Liver (tissue), 3 donors: ENCODE measurements at regions not wholly inside any gene's neighbourhood (a gene's known extent, or its start where the extent isn't known, plus 50 kb on each side); places are given as distances from the start of the nearest gene placed in this dataset.

Experiments used
- FOXA1 ChIP-seq: IDR thresholded peaks from 2 replicates; pipeline ENCODE4 v1.6.1; 2016; ENCODE audit warnings: antibody characterized with exemption
- NR2F2 ChIP-seq: IDR thresholded peaks from 2 replicates; pipeline ENCODE4 v1.6.1; 2016; ENCODE audit warnings: antibody characterized with exemption
- RAD21 ChIP-seq, 2 donors: IDR thresholded peaks; 2 replicates each; pipeline ENCODE4 v1.6.1; 2016; ENCODE audit warnings: antibody characterized with exemption in 2 of 2, mild to moderate bottlenecking in 2 of 2
- RXRA ChIP-seq, 2 donors: IDR thresholded peaks; 2 replicates each; pipeline ENCODE4 v1.6.1; 2017 to 2018; ENCODE audit warnings: antibody characterized with exemption in 2 of 2, mild to moderate bottlenecking in 1 of 2
- SP1 ChIP-seq: IDR thresholded peaks from 2 replicates; pipeline ENCODE4 v1.6.1; 2018; ENCODE audit warnings: antibody characterized with exemption, mild to moderate bottlenecking
- TAF1 ChIP-seq: conservative IDR thresholded peaks from 2 replicates; pipeline ENCODE4 v1.6.1; 2016; ENCODE audit warnings: antibody characterized with exemption, mild to moderate bottlenecking
- YY1 ChIP-seq: IDR thresholded peaks from 2 replicates; pipeline ENCODE4 v1.6.1; 2016; ENCODE audit warnings: antibody characterized with exemption, mild to moderate bottlenecking
- TF ChIP-seq, protein P1 (sequence below): fragments of 150-350 bp; IDR thresholded peaks from 2 replicates; pipeline ENCODE4 v1.5.1; 2017; ENCODE audit warnings: improper control_type of control experiment, low read depth, low read length; ENCODE audit not compliant: missing input control
- TF ChIP-seq, protein P2 (sequence below): IDR thresholded peaks from 2 replicates; pipeline ENCODE4 v1.6.1; 2016; ENCODE audit warnings: antibody characterized with exemption, mild to moderate bottlenecking
- TF ChIP-seq, protein P3 (sequence below): IDR thresholded peaks from 2 replicates; pipeline ENCODE4 v1.6.1; 2016; ENCODE audit warnings: antibody characterized with exemption
- TF ChIP-seq, protein P4 (sequence below): IDR thresholded peaks from 2 replicates; pipeline ENCODE4 v1.6.1; 2016; ENCODE audit warnings: antibody characterized with exemption
- TF ChIP-seq, protein P5 (sequence below): IDR thresholded peaks from 2 replicates; pipeline ENCODE4 v1.6.1; 2016; ENCODE audit warnings: antibody characterized with exemption
- donor health status: healthy.
- donor health status: healthy.

DNA sequence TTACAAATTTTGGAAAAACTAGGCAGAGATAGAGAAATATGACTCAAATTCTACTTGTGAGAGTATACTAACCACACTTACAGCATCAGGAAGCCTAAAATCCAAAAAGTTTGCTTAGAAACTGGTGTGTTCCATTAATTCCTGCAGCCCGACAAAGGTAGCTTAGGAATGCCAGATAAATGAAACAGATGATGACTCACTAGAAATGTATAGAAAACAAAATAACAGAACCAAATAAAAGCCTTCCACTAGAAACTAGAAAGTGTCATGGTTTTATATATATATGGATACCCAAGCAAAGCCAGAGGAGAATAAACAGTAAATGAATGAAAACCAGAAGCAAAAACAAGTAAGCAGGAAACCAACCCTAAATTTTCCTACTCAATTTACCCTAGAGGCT is 272.2 kb upstream of the PRDM9 start:
- no peak for TF ChIP-seq RXRA (IDR thresholded peaks at IDR 0.05)
- TF ChIP-seq, protein P1, sequence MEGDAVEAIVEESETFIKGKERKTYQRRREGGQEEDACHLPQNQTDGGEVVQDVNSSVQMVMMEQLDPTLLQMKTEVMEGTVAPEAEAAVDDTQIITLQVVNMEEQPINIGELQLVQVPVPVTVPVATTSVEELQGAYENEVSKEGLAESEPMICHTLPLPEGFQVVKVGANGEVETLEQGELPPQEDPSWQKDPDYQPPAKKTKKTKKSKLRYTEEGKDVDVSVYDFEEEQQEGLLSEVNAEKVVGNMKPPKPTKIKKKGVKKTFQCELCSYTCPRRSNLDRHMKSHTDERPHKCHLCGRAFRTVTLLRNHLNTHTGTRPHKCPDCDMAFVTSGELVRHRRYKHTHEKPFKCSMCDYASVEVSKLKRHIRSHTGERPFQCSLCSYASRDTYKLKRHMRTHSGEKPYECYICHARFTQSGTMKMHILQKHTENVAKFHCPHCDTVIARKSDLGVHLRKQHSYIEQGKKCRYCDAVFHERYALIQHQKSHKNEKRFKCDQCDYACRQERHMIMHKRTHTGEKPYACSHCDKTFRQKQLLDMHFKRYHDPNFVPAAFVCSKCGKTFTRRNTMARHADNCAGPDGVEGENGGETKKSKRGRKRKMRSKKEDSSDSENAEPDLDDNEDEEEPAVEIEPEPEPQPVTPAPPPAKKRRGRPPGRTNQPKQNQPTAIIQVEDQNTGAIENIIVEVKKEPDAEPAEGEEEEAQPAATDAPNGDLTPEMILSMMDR = no peak
- TF ChIP-seq, protein P2, sequence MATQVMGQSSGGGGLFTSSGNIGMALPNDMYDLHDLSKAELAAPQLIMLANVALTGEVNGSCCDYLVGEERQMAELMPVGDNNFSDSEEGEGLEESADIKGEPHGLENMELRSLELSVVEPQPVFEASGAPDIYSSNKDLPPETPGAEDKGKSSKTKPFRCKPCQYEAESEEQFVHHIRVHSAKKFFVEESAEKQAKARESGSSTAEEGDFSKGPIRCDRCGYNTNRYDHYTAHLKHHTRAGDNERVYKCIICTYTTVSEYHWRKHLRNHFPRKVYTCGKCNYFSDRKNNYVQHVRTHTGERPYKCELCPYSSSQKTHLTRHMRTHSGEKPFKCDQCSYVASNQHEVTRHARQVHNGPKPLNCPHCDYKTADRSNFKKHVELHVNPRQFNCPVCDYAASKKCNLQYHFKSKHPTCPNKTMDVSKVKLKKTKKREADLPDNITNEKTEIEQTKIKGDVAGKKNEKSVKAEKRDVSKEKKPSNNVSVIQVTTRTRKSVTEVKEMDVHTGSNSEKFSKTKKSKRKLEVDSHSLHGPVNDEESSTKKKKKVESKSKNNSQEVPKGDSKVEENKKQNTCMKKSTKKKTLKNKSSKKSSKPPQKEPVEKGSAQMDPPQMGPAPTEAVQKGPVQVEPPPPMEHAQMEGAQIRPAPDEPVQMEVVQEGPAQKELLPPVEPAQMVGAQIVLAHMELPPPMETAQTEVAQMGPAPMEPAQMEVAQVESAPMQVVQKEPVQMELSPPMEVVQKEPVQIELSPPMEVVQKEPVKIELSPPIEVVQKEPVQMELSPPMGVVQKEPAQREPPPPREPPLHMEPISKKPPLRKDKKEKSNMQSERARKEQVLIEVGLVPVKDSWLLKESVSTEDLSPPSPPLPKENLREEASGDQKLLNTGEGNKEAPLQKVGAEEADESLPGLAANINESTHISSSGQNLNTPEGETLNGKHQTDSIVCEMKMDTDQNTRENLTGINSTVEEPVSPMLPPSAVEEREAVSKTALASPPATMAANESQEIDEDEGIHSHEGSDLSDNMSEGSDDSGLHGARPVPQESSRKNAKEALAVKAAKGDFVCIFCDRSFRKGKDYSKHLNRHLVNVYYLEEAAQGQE = no peak
- no peak for TF ChIP-seq RAD21 (IDR thresholded peaks at IDR 0.05)
- TF ChIP-seq TAF1 = no peak
- TF ChIP-seq, protein P3, sequence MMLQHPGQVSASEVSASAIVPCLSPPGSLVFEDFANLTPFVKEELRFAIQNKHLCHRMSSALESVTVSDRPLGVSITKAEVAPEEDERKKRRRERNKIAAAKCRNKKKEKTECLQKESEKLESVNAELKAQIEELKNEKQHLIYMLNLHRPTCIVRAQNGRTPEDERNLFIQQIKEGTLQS = no peak
- no peak for TF ChIP-seq YY1
- TF ChIP-seq FOXA1 = no peak
- TF ChIP-seq, protein P4, sequence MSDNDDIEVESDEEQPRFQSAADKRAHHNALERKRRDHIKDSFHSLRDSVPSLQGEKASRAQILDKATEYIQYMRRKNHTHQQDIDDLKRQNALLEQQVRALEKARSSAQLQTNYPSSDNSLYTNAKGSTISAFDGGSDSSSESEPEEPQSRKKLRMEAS = no peak
- TF ChIP-seq, protein P5, sequence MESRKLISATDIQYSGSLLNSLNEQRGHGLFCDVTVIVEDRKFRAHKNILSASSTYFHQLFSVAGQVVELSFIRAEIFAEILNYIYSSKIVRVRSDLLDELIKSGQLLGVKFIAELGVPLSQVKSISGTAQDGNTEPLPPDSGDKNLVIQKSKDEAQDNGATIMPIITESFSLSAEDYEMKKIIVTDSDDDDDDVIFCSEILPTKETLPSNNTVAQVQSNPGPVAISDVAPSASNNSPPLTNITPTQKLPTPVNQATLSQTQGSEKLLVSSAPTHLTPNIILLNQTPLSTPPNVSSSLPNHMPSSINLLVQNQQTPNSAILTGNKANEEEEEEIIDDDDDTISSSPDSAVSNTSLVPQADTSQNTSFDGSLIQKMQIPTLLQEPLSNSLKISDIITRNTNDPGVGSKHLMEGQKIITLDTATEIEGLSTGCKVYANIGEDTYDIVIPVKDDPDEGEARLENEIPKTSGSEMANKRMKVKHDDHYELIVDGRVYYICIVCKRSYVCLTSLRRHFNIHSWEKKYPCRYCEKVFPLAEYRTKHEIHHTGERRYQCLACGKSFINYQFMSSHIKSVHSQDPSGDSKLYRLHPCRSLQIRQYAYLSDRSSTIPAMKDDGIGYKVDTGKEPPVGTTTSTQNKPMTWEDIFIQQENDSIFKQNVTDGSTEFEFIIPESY = no peak
- TF ChIP-seq NR2F2 = no peak
- no peak for TF ChIP-seq SP1
